ENCODE measurements at regions not wholly inside any gene's neighbourhood (a gene's known extent, or its start where the extent isn't known, plus 50 kb on each side); places are given as distances from the start of the nearest gene placed in this dataset.

DNA sequence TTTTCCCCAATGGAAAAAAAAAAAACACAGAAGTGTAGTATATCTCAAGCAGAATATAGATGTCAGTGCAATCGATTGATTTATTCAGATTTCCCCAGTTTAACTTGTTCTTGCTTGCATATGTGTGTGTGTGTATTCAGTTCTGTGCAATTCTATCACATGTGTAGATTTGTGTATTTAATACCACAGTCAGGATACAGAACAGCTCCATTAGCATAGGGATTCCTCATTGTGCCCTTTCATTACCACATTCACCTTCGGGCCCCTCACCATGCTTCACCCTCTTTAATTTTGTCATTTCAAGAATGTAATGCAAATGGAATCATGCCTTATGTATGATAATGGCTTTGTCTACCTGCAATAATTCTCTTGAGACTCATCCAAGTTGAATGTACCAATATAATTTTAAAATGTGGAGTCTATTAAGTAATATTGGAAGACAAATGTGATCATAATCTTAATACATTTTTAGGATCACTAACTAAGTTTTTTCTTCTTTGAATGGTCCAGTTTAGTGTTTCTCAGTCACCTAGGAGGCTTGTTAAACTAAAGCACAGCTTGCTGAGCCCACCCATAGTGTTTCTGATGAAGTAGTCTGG lies 187.9 kb downstream of the TENT5A start:
- TF ChIP-seq, protein P1, sequence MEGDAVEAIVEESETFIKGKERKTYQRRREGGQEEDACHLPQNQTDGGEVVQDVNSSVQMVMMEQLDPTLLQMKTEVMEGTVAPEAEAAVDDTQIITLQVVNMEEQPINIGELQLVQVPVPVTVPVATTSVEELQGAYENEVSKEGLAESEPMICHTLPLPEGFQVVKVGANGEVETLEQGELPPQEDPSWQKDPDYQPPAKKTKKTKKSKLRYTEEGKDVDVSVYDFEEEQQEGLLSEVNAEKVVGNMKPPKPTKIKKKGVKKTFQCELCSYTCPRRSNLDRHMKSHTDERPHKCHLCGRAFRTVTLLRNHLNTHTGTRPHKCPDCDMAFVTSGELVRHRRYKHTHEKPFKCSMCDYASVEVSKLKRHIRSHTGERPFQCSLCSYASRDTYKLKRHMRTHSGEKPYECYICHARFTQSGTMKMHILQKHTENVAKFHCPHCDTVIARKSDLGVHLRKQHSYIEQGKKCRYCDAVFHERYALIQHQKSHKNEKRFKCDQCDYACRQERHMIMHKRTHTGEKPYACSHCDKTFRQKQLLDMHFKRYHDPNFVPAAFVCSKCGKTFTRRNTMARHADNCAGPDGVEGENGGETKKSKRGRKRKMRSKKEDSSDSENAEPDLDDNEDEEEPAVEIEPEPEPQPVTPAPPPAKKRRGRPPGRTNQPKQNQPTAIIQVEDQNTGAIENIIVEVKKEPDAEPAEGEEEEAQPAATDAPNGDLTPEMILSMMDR (IDR thresholded peaks at IDR 0.05), result no peak
- no peak for TF ChIP-seq POLR2A (IDR thresholded peaks at IDR 0.05)

Measured in testis (tissue), 2 donors.